ENCODE measurements at regions not wholly inside any gene's neighbourhood (a gene's known extent, or its start where the extent isn't known, plus 50 kb on each side); places are given as distances from the start of the nearest gene placed in this dataset.
A peak's percentile ranks its signal among the peaks of the same experiment; 100 is the strongest.
"Not testable (repeated sequence)": the region's sequence is repeated elsewhere in the genome, so short reads cannot be mapped to it uniquely, and the experiment has no call there.

GRCh38 chr7:41401833-41402232 lies 301.1 kb downstream of the INHBA start:
- H3K4me3 Mint-ChIP-seq (ENCODE audit: unreplicated experiment): no peak overlapping the region
- no peak for TF ChIP-seq CTCF (IDR thresholded peaks at IDR 0.05; ENCODE audit: unreplicated experiment)
- ChIA-PET POLR2A (no interaction called here), CTCF (interaction anchor here (0.6 kb wide), 1 partner anchor 17 kb away, joined by 3 read pairs; no protein-coding TSS in a partner anchor)
- H3K9me3 Mint-ChIP-seq (ENCODE audit: unreplicated experiment): no peaks in the 10 kb centered on the region
- no peaks in the 10 kb centered on the region for H3K27me3 Mint-ChIP-seq (ENCODE audit: insufficient read depth, unreplicated experiment)
- BruUV-seq (replicated peaks): no TSS peak
- H3K27ac Mint-ChIP-seq (ENCODE audit: low read depth, unreplicated experiment): no peak overlapping the region
- no peaks in the 10 kb centered on the region for H3K36me3 Mint-ChIP-seq (ENCODE audit: insufficient read depth, unreplicated experiment)
- intact Hi-C loops (cut with micrococcal nuclease): no loop called here
- no peaks in the 10 kb centered on the region for H3K4me1 Mint-ChIP-seq (ENCODE audit: insufficient read depth, unreplicated experiment)
- DNase-seq (ENCODE audit: unreplicated experiment): no peak

- DNase-seq (ENCODE audit: unreplicated experiment): no peak
- Mint-ChIP-seq H3K4me3 (ENCODE audit: unreplicated experiment) (no peak overlapping the region), H3K27ac (ENCODE audit: low read depth, unreplicated experiment) (no peak overlapping the region), H3K9me3 (ENCODE audit: unreplicated experiment) (peaks cover 1% of the 10 kb centered on the region), H3K36me3 (ENCODE audit: insufficient read depth, unreplicated experiment) (no peaks in the 10 kb centered on the region), H3K27me3 (ENCODE audit: insufficient read depth, unreplicated experiment) (no peaks in the 10 kb centered on the region), H3K4me1 (ENCODE audit: insufficient read depth, unreplicated experiment) (no peaks in the 10 kb centered on the region)
- ChIA-PET POLR2A (no interaction called here), CTCF (interaction anchor here (0.6 kb wide), 2 partner anchors 26 to 637 kb away, joined by 3 to 5 read pairs; no protein-coding TSS in a partner anchor)
- no TSS peak for BruUV-seq (replicated peaks)
- intact Hi-C loops (cut with micrococcal nuclease): no loop called here
- no peak for TF ChIP-seq CTCF (IDR thresholded peaks at IDR 0.05; ENCODE audit: unreplicated experiment)
These were observed 303.7 kb downstream of the INHBA start for GRCh38 chr7:41399171-41399570.

GRCh38 chr7:41391818-41392217 lies 311.1 kb downstream of the INHBA start:
- CTCF ChIA-PET: interaction anchor here (0.9 kb wide), 1 partner anchor 39 kb away, joined by 3 read pairs; no protein-coding TSS in a partner anchor
- no peak overlapping the region for H3K27ac Mint-ChIP-seq (ENCODE audit: low read depth, unreplicated experiment)
- no peak for TF ChIP-seq CTCF (IDR thresholded peaks at IDR 0.05; ENCODE audit: unreplicated experiment)
- H3K36me3 Mint-ChIP-seq (ENCODE audit: insufficient read depth, unreplicated experiment): no peaks in the 10 kb centered on the region
- POLR2A ChIA-PET: no interaction called here
- no peaks in the 10 kb centered on the region for H3K4me1 Mint-ChIP-seq (ENCODE audit: insufficient read depth, unreplicated experiment)
- no TSS peak for BruUV-seq (replicated peaks)
- intact Hi-C loops (cut with micrococcal nuclease): no loop called here
- no peak overlapping the region for H3K4me3 Mint-ChIP-seq (ENCODE audit: unreplicated experiment)
- no peaks in the 10 kb centered on the region for H3K27me3 Mint-ChIP-seq (ENCODE audit: insufficient read depth, unreplicated experiment)
- no peak for DNase-seq (ENCODE audit: unreplicated experiment)
- H3K9me3 Mint-ChIP-seq (ENCODE audit: unreplicated experiment): peaks cover 8% of the 10 kb centered on the region

GRCh38 chr7:41388933-41389332 lies 314.0 kb downstream of the INHBA start:
- H3K27me3 Mint-ChIP-seq (ENCODE audit: insufficient read depth, unreplicated experiment); H3K4me3 Mint-ChIP-seq (ENCODE audit: unreplicated experiment); H3K4me1 Mint-ChIP-seq (ENCODE audit: insufficient read depth, unreplicated experiment); H3K27ac Mint-ChIP-seq (ENCODE audit: low read depth, unreplicated experiment); H3K36me3 Mint-ChIP-seq (ENCODE audit: insufficient read depth, unreplicated experiment); intact Hi-C loops (cut with micrococcal nuclease); DNase-seq (ENCODE audit: unreplicated experiment); H3K9me3 Mint-ChIP-seq (ENCODE audit: unreplicated experiment); CTCF ChIA-PET; BruUV-seq (replicated peaks): not testable (repeated sequence)
- POLR2A ChIA-PET: interaction anchor here (0.9 kb wide), 1 partner anchor 47 kb away, joined by 3 read pairs; no protein-coding TSS in a partner anchor

GRCh38 chr7:41385996-41386395 lies 316.9 kb downstream of the INHBA start:
- Mint-ChIP-seq H3K27ac (ENCODE audit: low read depth, unreplicated experiment) (peak overlapping the region; percentile 1), H3K4me1 (ENCODE audit: insufficient read depth, unreplicated experiment) (no peaks in the 10 kb centered on the region), H3K27me3 (ENCODE audit: insufficient read depth, unreplicated experiment) (no peaks in the 10 kb centered on the region), H3K4me3 (ENCODE audit: unreplicated experiment) (no peak overlapping the region), H3K36me3 (ENCODE audit: insufficient read depth, unreplicated experiment) (no peaks in the 10 kb centered on the region), H3K9me3 (ENCODE audit: unreplicated experiment) (no peaks in the 10 kb centered on the region)
- BruUV-seq (replicated peaks): no TSS peak
- peak; percentile 55 for DNase-seq (ENCODE audit: unreplicated experiment)
- POLR2A ChIA-PET: interaction anchor here (0.6 to 1.2 kb wide), 2 partner anchors 464 to 550 kb away, joined by 3 to 4 read pairs; no protein-coding TSS in a partner anchor
- intact Hi-C loops (cut with micrococcal nuclease): no loop called here
- CTCF ChIA-PET: interaction anchor here (0.6 to 0.7 kb wide), 4 partner anchors 64 to 1104 kb away, joined by 3 read pairs; no protein-coding TSS in a partner anchor
- TF ChIP-seq CTCF (IDR thresholded peaks at IDR 0.05; ENCODE audit: unreplicated experiment): no peak

All from MCF 10A (cell line).